HG03066 (cell line): ENCODE measurements at regions not wholly inside any gene's neighbourhood (a gene's known extent, or its start where the extent isn't known, plus 50 kb on each side); places are given as distances from the start of the nearest gene placed in this dataset.
"Not testable (repeated sequence)": the region's sequence is repeated elsewhere in the genome, so short reads cannot be mapped to it uniquely, and the experiment has no call there.

Experiments used
- ATAC-seq: cut with Tn5 transposase; IDR thresholded peaks from one replicate; pipeline ENCODE4 v1.9.1; 2021; ENCODE audit warnings: low read depth; ENCODE audit not compliant: unreplicated experiment

DNA sequence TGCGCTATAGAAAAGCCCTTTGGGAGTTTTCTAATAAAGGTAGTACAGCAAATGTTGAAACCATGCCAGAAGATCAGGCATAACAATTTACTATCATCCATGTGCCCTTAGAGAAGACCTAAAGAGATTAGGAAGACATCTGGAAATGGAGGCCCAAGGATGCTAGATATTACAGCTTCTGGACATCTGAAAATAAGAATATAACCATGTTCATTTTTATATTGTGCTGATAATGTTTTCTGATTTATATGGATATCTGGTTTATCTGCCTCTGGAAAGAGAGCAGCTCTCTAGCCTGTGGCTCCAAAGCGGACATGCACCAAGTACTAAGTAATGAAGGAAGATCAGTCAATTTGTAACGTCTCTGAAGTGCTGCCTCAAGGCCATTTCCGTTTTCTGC lies 478.0 kb upstream of the DDX18 start:
- no peak for ATAC-seq

DNA sequence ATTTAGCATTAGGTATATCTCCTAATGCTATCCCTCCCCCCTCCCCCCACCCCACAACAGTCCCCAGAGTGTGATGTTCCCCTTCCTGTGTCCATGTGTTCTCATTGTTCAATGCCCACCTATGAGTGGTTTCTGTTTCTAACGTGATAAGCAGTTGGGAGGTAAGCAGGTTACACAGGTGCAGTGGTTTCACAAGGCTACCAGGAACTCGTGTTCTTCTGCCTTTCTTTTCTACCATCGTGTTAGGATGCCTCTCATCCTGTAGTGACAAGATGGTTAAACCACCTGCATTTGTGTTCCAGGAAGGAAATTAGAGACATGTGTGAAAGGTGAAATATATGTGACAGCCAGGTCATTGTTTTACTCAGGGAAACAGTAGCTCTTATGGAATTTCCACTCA lies 476.5 kb upstream of the DDX18 start:
- not testable (repeated sequence) for ATAC-seq

- ATAC-seq: no peak
These were observed 474.5 kb upstream of the DDX18 start for GRCh38 chr2:117339980-117340379.

- no peak for ATAC-seq
These were observed 472.8 kb upstream of the DDX18 start for GRCh38 chr2:117341690-117342089.

GRCh38 chr2:117342415-117342814 lies 472.1 kb upstream of the DDX18 start:
- ATAC-seq: no peak

DNA sequence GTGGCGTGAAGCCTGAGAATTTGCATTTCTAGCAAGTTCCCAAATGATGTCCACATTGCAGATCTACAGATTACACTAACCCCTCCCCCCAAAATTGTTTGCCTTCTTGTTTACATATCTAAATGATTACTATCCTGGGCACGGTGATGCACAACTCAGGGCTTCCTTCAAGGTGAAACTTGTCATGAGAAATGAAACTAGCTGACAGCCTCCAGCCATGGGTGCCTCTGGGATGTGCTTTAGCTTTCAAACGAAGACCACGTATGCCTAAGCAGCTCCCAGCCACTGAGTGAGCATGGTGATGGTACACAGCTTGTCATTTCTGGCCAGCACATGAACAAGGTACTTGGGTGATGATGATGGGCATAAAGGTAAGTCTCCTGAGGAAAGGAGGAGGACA lies 464.8 kb upstream of the DDX18 start:
- no peak for ATAC-seq

- ATAC-seq: no peak
These were observed 463.1 kb upstream of the DDX18 start for GRCh38 chr2:117351396-117351795.

- no peak for ATAC-seq
These were observed 455.1 kb upstream of the DDX18 start for GRCh38 chr2:117359266-117359914.

- ATAC-seq: no peak
These were observed 453.9 kb upstream of the DDX18 start for GRCh38 chr2:117360586-117360985.

GRCh38 chr2:117378653-117379052 lies 435.8 kb upstream of the DDX18 start:
- ATAC-seq: peak; percentile 75

DNA sequence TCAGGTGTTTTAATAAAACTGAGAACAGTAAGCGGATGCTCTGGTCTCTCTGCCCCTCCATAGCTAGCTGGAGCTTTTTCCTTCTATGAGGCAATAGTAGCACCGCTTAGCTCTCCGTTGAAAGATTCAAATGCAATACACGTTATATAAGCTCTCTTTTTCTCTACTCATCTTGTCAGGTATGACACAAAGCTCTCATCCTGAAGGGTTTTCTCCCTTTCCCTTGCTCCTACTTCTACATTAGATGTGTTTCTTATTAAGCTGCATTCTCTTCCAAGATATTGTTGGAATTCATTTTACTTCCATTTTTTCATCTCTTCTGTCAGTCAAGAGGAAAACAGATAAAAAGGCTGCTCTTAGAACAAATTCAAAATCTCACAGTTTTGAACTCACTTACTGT lies 434.6 kb upstream of the DDX18 start:
- no peak for ATAC-seq

GRCh38 chr2:117383997-117384396 lies 430.5 kb upstream of the DDX18 start:
- ATAC-seq: not testable (repeated sequence)

DNA sequence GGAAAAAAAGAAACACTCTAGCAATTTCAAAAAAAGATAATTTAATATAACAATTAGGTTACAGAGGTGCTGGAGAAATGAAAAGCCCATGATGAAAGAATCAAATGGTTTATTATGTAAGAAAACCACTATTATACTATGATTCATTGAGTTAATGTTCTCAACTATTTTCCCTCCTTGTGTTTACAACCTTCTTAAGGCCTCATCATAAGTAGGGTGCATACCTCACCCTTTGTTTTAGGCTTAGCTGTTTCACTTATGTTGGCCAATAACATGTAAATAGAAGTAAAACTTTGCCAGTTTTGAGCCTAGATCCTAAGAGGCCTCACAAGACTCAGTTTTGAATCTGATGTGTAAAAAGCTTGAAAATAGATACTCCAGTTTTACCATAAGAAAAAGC lies 418.3 kb upstream of the DDX18 start:
- no peak for ATAC-seq

- no peak for ATAC-seq
These were observed 412.9 kb upstream of the DDX18 start for GRCh38 chr2:117401582-117401981.

GRCh38 chr2:117406443-117406842 lies 408.0 kb upstream of the DDX18 start:
- no peak for ATAC-seq

DNA sequence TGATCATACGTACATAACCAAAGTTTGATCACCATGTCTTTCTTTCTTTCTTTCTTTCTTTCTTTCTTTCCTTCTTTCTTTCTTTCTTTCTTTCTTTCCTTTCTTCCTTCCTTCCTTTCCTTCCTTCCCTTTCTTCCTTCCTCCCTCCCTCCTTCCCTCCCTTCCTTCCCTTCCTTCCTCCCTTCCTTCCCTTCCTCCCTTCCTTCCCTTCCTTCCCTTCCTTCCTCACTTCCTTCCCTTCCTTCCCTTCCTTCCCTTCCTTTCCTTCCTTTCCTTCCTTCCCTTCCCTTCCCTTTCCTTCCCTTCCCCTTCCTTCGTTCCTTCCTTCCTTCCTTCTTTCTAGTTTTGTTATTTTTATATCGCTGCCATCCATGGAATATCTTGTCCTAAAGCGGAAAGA lies 406.7 kb upstream of the DDX18 start:
- ATAC-seq: no peak

- ATAC-seq: no peak
These were observed 405.0 kb upstream of the DDX18 start for GRCh38 chr2:117409443-117409842.

DNA sequence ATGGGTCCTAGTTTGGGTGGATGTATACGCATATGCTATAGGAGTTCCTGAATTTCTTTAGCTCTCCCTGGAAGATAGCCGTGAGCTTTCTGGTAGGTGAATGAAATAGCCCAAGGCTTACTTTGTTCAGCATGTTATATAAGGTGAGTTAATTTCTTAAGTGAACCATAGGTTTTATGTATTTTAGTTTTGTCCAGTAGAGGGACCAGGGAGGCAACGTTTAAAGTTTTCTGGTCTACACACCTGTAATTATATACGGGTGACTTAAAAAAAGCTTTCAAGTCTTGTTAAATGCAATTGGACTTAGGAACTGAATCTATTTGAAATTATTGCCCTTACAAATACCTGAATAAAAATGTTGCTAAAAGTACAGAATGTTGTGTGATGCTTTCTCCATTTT lies 402.5 kb upstream of the DDX18 start:
- no peak for ATAC-seq

DNA sequence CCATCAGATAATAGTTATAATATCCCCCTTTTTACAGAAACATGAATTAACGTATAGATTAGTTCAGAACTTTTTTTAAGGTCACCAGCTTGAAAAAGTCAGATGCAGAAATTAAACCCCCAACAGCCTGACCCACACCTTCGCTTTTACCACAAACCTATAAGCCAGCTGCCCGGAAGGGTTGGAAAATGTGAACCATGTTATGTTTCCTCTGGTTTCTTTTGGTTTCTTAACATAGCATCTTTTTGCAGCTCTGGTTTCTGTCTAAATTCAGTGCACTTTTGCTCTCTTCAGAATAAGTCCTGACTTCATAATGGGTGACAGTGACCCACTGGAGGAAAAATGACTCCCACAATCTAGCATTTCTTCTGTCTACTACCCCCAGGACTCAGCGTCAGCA lies 381.7 kb upstream of the DDX18 start:
- ATAC-seq: no peak

DNA sequence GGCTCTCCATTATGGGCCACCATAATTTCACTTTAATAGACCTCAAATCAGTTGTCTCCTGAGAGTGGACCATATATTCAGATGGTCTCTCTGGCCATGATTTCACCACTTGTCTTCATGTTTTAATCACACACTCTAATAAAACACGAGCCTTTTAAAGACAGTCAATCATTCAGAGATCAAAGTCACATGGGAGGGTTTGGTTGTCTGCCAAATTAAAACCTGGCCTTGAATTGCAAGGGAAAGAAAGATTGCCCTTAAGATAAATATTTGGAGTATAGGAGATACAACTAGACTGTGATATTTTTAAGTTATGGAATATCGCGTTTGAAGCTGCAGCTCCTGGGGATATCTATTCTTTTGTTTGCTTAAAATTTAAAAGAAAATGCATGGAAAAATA lies 377.8 kb upstream of the DDX18 start:
- no peak for ATAC-seq

GRCh38 chr2:117470311-117471095 lies 344.0 kb upstream of the DDX18 start:
- no peak for ATAC-seq

GRCh38 chr2:117481608-117482007 lies 332.9 kb upstream of the DDX18 start:
- ATAC-seq: no peak
